ENCODE measurements at regions not wholly inside any gene's neighbourhood (a gene's known extent, or its start where the extent isn't known, plus 50 kb on each side); places are given as distances from the start of the nearest gene placed in this dataset.

DNA sequence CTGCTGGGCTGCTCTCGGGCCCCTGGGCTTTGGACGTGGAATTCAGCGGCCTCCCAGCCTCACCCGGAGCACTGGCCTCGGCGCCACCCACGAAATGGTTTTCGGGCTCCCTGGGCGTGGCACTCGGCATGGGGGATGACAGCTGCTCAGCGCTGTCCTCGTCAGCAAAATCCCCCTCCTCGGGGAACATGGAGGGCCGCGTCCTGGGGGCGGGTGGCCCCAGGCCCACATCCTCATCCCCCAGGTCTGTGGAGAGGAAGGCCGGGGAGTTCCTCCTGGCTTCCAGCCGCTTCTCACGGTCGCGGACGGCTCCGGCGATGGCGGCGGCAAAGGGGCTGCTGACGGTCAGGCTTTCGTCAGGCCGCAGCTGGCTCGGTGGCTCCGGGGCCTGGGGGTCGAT is 88.4 kb downstream of the CTTN start:
- no peak for DNase-seq (ENCODE audit: low spot score)

DNA sequence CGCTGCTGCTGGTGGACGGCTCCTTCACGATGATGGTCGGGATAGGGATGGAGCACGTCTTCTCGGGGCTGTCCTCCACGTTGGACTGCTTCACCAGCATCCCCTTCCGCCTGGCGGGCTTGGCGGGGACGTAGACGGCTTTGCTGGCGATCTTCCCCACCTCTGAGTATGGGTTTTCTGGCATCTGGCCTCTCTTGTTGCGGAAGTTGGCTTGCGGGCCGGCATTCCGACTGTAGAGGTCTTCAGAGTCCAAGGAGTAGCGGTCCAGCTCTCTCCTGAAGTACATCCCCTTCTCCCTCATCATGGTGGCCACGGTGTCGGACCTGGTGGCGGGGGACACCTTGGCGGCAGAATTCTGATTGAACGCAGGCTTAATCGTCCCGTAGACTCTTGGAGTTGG is 88.8 kb downstream of the CTTN start:
- DNase-seq (ENCODE audit: low spot score) = no peak

DNA sequence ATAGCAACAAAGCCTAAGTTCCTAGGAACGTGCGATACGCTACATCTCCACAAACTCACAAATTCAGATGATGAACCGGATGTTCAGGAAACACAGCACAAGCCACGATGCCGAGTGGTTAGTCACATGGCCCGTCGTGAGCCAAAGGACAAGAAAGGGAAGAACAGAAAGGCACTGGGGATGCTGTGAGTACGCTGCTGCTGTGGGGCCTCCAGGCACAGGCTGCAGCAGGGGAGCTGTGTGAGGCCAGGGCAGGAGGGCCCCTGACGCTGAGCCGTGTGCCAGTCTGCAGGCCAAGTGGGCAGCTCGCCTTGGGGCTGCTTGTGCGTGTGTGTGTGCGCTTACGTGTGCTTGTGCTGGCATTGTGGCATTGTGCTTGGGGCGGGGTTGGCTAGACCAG is 89.4 kb downstream of the CTTN start:
- DNase-seq (ENCODE audit: low spot score) = no peak

DNA sequence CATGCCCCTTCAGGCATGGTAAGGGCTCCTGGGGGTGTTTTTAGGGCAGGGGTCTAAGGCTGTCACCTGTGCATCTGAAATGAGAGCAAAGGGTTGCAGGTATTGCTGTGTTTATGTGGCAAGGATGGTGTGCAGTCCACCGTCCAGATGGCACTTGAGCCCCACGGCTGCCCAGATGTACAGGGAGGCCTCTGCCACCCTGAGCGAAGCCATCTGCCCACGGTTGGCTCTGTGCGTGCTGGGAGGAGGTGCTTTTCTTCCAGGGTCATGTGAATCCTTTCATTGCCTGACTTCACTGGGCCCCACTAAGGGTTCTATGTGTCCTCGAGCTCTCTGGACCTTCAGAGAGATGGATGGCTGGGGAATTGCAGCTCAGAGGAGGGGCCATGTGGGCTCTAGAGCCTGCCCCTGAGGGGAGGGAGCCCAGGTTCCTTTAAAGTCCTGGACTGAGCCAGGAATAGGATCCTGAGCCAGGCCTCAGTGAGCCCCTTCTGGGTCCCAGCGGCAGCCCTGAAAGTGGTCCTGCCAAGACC is 89.9 kb downstream of the CTTN start:
- DNase-seq (ENCODE audit: low spot score) = no peak

DNA sequence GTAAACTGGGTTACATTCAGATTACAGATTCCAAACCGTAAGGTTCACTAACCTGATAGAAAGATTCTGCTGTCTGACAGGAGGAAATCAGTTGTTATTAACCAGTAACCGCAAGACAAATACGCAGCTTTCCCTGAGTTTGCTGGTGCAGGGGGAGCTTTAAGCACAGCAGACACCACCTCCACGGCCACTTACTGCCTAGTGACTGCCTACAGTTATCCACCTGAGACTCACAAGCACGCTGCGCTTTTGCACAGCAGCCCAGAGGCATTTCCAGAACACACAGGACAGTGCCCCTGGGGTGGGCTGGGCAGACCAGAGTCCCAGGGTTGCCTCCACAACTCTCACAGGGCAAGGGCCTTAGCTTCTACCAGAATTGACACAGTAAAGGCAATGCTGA is 90.9 kb downstream of the CTTN start:
- no peak for DNase-seq (ENCODE audit: low spot score)

DNA sequence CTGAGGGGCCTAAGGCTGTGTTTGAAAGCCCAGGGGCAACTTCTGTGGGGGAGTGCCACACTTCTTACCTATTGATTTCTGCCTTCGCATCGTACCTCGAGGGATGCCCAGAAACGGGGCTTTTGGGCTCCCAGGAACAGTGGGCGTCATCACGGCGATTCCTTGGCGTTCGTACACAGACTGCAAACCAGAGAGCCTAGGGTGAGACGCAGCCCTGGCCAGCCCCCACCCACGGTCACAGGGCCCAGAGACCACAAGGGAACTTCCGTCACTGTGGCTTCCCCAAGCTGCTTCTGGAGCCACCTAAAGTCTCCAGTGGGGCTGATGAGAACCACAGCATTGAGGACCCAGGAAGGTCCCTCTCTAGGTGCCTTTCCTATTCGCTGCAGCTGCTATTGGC is 91.9 kb downstream of the CTTN start:
- no peak for DNase-seq (ENCODE audit: low spot score)

DNA sequence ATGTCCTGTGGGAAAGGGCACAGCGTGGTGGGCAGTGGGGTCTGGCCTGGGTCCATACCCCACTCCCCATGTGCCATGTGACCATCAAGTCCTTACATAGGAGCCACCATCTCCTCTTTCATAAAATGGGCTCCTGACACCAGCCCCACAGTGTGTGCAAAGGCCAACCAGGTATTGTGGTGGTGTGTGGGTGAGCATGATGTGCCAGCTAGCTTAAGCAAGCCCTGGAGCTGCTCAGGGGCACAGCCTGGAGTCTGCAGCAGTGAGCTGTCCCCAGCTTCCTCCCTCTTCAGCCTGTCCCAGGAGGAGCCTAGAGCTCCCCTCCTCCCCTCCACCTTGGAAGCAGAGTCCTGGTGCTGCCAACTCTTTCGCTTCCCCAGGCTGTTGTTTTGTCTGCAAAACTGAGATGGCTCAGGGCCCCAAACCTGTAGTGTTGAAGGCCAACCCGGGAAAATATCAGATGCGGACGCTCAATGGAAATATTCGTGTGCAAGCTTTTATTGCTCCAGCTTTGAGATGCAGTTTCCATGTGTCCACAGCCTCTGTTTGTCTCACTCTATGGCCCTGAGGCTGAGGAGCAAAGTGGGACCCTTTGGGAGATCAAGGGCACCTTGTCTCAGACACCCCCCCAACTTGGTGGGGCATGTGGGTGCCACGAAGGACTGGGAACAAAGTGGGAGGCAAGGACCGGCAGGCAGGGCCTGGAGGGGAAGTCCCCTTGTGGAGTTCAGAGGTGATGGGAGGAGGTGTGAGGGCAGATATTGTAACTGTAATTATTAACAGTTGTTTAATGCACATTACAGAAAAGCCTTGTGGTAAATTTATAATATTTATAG is 92.6 kb downstream of the CTTN start:
- DNase-seq (ENCODE audit: low spot score) = no peak

DNA sequence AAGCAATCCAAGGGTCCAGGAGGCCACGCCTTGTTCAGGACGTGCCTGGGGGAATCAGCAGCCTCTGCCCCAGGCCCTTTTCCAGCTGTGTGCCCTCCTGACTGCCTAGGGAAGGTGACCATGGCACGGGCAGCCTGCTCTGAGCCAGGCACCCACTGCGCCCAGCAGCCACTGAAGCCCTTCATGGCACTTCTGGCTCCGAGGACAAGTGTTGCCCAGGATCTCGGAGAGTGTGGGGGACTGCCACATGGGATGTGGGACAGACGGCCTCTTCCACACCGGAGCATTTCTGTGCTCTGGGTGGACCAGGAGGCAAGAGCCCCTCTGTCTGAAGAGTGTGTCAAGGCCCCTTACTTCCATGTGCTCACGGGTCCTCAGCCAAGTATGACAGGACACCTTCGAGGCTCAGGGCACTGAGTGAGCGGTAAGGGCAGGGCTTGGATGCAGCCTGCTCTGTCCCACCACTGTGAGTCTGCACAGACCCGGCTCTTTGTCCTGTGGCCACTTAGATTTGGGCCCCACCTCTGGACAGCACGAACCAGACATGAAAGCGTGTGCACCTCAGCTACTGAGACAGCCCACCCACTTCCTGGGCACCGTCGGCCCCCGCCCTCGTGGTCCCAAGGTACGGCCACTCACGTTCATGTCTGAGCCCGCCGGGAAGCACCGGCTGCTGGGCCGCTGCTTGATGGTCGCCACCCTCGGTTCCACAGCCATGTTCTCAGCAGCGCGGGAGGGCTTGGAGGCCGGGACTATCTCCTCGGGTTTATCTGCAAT is 93.6 kb downstream of the CTTN start:
- no peak for DNase-seq (ENCODE audit: low spot score)

DNA sequence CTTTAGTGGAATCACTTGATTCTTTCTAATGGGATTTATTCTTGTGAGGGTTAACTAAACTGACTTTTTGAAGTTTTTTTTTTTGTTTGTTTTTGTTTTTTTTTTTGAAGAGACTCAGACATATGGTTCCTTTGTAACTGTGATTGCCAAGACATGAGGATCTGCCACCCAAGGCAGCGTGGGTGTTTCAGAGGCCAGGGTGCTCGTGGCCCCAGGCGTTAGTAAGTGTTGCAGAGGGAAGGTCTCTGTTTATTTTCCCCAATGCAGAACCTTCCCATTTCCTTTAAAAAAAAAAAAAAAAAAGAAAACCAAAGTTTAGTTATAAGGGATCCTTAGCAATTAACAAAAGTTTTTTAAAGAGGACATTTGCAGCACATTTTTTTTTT is 94.8 kb downstream of the CTTN start:
- DNase-seq (ENCODE audit: low spot score) = no peak

DNA sequence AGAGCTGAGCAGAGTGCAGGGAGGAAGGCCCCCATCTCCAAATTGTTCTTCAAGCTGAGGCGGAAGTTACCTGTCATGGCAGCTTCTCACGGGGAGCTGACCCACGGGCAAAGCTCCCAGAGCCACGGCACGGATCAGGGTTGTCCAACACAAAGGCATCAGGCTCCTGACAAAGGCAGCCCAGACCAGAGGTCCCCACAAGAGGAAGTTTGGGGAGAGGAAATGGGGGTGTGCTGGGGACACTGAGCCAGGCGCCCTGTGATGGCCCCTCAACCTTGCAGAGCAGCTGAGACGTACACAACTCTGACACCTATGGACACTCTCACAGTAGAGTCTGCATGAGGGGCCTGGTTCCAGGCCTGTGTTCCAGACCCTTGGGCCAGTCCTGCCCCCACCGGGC is 95.6 kb downstream of the CTTN start:
- DNase-seq (ENCODE audit: low spot score) = no peak

DNA sequence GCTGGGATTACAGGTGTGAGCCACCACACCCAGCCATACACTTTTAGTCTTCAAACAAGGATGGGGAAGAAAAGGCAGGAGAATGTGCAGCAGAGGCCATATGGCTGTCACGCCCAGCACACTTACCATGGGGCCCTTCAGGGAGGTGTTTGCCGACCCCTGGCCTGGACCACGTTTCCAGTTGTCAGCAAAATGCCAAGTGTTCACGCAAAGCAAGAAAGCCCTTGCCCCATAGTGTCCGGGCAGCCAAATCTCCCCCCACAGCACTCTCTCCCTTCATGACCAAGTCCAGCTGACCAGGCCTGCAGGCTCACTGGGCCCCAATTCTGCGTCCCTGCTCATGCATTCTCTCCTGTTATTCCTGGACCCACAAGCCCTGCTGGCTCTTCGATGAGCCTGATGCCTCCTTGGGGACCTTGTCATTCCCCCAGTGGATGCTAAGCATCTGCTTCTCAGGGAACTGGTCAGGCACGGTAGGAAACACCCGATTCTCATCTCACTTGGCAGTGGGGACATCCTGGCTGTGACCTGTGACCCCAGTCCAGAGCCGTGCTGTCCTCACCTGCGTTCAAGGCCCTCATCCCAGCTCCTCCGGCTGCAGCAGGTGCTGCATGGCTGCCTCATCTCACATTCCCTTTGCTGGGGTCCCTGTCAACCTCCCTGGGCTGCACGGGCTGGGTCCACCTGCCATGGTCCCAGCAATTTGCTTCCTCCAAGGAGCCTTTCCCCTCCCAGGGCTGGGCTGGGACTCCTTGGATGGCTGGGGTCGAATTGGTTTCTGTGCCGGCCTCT is 96.4 kb downstream of the CTTN start:
- DNase-seq (ENCODE audit: low spot score) = no peak

DNA sequence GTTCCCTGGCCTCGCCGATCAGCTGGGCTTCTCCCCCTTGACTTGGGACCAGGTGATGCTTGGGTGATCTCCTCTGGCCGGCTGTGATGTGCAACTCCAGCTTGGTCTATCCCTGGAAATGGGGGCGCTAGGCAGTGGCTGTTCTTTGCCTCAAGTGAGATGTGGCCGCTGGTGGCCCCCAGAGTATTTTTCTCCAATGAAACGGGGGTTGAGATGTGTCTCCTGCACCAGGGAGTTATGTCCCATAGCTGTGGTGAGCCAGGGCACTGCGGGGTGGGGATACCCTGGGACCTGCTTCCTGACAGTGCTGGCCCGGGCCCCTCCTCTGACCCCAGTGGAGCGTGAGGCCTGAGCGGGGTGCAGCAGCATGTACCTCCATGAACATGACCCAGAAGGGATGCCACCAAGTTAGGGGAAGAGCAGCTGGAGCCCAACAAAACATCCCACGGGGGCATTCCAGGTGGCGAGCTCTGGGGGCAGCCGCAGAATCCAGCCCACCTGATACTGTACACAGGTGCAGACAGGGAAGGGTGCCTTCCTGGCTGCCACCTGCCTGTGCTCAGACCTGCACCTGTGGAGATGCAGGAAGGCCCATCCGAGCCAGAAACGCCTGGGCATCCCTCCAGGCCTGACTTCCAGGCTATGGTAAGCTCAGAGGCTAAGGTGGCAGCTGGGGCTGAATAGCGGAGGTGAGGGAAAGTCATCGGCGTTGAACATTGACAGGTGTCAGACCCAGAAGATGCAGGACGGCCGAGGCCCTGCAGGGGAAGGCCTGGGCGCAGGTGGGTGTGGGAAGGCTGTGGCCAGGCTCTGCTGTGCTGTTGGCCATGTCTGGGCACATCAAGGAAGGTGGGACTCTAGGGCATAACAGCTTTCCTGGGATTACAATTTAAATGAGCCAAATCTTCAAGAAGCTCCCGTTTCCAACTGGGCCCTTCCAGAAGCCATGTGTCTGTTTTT is 97.3 kb downstream of the CTTN start:
- no peak for DNase-seq (ENCODE audit: low spot score)

DNA sequence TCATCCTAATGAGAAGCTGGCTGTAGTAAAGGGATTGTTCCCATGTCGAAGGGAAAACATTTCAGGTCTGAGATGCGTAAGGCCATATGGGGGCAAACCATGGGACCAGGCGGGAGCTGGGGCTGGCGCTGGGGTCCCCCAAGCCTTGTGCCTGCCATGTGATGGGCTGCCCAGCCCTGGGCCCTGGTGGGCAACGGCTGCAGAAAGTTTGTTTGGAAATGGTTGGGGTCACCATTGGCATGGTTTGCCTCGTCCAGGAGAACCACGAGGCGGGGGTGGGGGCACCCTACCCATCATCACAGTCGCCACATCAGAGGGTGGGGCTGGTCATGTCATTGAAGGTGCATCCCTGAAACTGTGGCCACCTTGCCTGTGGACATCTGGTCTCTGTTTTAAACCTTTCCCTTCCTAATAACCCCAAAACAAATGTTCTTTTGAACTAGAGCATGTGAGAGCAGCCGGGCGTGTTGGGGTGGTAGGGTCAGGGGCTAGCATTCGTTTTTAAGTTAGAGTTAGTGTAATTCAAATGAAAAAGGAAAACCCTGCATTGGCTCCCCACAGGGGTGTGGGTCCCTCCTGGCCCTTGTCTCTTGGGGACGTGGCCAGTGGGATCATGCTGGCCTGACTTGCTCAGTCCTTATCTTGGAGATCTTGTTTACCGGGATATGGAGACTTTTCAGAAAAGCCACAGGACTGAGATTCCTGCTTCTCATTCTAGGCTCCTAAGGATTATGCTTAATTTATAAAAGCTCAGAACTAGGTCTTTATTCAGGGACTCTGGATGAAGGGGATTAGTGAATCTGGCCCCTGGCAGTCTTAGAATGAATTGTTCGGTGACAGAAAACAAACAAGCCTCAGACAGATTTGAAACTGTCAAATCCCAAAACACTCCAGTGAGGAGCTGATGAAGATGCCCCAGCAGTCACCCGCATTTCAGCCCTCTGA is 98.5 kb downstream of the CTTN start:
- no peak for DNase-seq (ENCODE audit: low spot score)

DNA sequence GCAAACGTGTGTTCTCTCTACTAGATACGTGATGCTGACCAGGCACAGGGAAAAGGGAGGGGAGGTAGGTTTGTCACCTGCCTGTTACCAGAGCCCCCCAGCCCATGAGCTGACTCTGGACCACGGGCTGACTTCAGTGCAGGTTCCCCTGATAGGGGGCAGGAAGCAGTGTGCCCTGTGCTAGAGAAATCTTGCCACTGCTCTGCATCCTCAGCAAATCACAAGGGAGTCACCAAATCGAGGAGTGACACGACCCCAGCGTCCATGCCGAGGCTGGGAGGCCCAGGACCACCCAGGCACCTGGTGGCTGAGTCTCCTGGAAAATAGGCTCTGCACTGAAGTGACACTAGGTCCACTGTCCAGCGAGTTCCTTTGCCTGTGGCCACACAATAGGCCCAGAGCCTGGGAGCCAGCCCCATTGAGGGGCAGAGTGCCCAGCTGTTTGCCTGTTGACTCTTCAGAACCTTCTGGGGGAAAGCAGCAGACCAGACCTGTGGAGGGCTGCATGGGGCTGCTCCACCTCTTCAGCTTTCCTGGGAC is 99.3 kb downstream of the CTTN start:
- no peak for DNase-seq (ENCODE audit: low spot score)

DNA sequence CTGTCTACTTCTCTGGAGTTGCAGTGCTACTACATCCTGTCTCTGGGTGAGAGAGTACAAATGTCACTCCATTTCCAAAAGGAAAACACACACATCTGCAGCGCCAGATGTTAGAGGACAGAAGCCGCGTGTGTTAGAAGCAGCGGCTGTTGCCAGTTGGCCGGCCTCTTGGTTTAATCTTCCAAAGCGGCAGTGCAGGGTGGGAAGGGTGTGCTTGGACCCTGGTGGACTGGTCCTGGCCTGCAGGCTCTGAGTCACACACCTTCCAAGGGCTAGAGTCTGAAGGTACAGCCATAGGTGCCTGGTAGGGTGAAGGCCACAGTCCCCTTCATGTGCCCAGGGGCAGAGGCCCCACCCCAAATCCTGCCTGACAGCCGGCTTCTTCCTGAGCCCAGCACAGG is 99.8 kb downstream of the CTTN start:
- no peak for DNase-seq (ENCODE audit: low spot score)

DNA sequence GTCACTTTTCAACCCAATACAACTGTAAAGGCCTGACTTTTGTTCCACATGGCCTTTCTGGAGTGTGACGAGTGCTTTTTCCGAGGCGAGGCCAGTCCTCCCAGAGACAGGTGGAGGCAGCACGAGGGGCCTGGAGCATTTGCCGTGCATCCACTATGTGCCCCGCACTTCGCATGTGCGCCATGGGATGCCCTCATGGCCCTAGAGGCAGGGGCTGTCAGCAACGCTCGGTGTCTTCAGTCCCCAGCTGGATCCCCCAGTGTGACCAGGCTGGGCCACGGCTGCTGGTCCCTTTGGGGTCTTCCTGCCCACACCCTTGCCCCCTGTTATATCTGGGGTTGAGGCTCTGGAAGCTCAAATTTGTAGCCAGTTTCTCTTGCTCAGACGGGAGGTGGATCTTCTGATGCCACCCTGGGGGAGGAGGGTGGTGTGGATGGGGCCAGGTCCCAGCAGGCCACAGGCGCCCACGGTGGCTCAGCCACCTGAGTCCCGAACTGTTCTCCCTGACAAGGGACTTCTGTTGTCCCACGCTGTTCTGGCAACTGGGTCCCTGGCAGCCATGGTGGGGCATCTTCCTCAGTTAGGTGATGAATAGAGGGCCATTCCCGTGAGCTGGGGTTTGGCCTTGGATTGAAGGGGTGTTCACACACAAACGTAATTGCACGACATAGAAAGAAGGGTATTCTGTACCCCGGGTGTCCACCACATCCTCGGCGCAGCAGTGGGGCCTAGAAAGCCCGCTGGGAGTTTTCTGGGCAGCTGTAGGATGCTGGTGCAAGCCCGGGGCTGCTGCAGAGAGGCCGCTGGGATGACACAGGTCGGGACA is 100.9 kb downstream of the CTTN start:
- no peak for DNase-seq (ENCODE audit: low spot score)

DNA sequence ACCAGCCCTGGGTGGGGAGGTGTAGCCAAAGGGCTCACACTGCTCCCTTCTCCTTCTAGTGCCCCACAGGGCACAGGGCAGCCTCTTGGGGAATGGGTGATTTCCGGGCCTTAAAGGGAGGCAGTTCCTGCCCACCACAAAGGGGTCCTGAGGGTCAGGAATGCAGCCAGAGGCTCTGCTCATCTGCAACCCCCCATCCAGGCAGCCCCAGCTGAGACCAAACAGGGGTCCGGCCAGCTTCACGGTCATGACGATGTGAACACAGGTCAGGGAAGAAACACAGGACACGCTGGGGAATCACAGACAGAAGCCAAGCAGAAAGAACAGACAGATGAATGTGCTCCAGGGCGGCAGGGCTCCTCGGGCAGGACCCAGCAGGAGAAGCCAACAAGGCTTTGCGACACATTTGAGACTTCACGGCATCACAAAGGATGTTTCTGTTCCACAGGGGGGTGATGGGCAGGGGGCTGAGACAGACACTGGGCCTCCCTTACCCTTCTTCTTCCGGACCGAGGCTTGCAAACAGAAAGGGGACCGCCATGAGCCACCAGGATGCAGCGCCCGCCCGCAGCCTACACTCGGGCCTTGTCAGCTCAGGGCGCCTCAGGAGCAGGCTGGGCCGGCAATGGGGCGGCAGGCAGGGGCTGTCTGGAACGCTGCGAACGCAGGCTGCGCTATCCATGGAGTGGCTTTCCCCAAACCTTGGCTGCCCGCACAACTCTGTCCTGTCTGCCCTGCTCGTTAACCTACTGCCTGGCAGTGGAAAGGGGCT is 101.9 kb downstream of the CTTN start:
- DNase-seq (ENCODE audit: low spot score) = no peak

Measured in kidney tubule cell (primary cell).